Ovary (tissue), 7 donors: ENCODE measurements at regions not wholly inside any gene's neighbourhood (a gene's known extent, or its start where the extent isn't known, plus 50 kb on each side); places are given as distances from the start of the nearest gene placed in this dataset.

ENCODE experiments used
- DNase-seq, 5 donors: peaks; one replicate each; pipeline ENCODE4 v3.0.0-alpha.2; 2019 to 2020
- H3K27ac ChIP-seq, 2 donors: fragments of 200-600 bp; one replicate each; pipeline versions ENCODE4 v1.5.1 to v1.8.0; 2019 to 2022
- H3K27me3 ChIP-seq: fragments of 200-600 bp; one replicate; pipeline ENCODE4 v1.8.0; 2022
- H3K36me3 ChIP-seq: fragments of 200-600 bp; sonication (generic); one replicate; pipeline ENCODE4 v1.5.1; 2019
- H3K4me1 ChIP-seq: one replicate; pipeline ENCODE4 v1.8.1; 2013; ENCODE audit warnings: mild to moderate bottlenecking, moderate library complexity; ENCODE audit not compliant: insufficient read depth
- H3K4me3 ChIP-seq: fragments of 200-600 bp; sonication (generic); one replicate; pipeline ENCODE4 v1.5.1; 2017
- H3K9me3 ChIP-seq, 2 donors: fragments of 200-600 bp in 1 of 2; sonication (generic) in 1 of 2; one replicate each; pipeline versions ENCODE4 v1.5.1 to v1.8.1; 2013 to 2019; ENCODE audit warnings: mild to moderate bottlenecking in 1 of 2, moderate library complexity in 1 of 2
- EP300 ChIP-seq: sonication (generic); formaldehyde crosslinking; IDR thresholded peaks from one replicate; pipeline ENCODE4 v1.6.1; 2017; ENCODE audit warnings: antibody characterized with exemption
- POLR2A ChIP-seq: fragments of 450-650 bp; IDR thresholded peaks from one replicate; pipeline ENCODE4 v1.6.1; 2017; ENCODE audit warnings: antibody characterized with exemption, mild to moderate bottlenecking, moderate library complexity
- WGBS, 3 donors: extraction: QIAGEN DNeasy Blood & Tissue Kit in 1 of 3; methylation state at CpG; one replicate each; pipeline versions ENCODE4 v1.1.5 to v1.1.7; 2013 to 2017; 5-methylcytosine and 5-hydroxymethylcytosine counted together
- intact Hi-C, 4 donors: fragments of 100-400 bp; cut with DNase I; formaldehyde crosslinking; loops; one replicate each; pipeline versions ENCODE4 v1.11.0 to v1.15.1; 2022 to 2023
- TF ChIP-seq, protein P1 (sequence below), 3 donors: fragments of 450-650 bp in 2 of 3; fragments of 200-600 bp in 1 of 3; IDR thresholded peaks; one replicate each; pipeline versions ENCODE4 v1.5.1 to v1.8.0; 2016 to 2022; ENCODE audit warnings: antibody characterized with exemption in 3 of 3, mild to moderate bottlenecking in 1 of 3
- donor health status: DM: no; HTN: no; CAD: no; lungs with moderate emphysema.
- donor health status: DM: no; HTN: no; CAD: no.
- donor health status: Bipolar disorder and iron deficiency.
- donor health status: DM: no; HTN: no; CAD: no.
- donor health status: DM: yes; HTN: yes; CAD: no.

DNA sequence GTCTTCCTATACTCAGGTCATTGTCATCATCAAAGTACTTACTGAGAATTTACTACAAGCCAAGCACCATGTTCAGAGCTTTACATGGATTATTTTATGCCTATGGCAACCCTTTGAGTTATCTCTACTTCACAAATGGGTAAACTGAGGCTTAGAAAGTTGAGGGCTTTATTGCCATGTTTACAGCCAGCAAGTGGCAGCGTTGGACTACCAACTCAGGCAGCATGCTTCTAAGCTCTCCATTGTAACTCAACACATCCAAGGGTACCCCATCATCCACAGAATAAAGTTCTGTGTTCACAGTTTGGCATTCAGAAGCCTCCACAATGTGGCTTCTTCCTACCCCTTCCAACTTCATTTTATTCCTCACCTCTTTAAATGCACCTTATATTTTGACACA lies 422.6 kb upstream of the GRIA1 start:
- Histone ChIP-seq H3K4me3 (no peak overlapping the region), H3K27ac (no peak overlapping the region), H3K9me3 (no peaks in the 10 kb centered on the region), H3K27me3 (no peaks in the 10 kb centered on the region), H3K4me1 (no peaks in the 10 kb centered on the region), H3K36me3 (no peaks in the 10 kb centered on the region)
- DNase-seq: no peak
- 77 to 83% (median 82%) methylated on average over 1 of the region's 1 CpG for WGBS, 3 donors
- TF ChIP-seq, protein P1, sequence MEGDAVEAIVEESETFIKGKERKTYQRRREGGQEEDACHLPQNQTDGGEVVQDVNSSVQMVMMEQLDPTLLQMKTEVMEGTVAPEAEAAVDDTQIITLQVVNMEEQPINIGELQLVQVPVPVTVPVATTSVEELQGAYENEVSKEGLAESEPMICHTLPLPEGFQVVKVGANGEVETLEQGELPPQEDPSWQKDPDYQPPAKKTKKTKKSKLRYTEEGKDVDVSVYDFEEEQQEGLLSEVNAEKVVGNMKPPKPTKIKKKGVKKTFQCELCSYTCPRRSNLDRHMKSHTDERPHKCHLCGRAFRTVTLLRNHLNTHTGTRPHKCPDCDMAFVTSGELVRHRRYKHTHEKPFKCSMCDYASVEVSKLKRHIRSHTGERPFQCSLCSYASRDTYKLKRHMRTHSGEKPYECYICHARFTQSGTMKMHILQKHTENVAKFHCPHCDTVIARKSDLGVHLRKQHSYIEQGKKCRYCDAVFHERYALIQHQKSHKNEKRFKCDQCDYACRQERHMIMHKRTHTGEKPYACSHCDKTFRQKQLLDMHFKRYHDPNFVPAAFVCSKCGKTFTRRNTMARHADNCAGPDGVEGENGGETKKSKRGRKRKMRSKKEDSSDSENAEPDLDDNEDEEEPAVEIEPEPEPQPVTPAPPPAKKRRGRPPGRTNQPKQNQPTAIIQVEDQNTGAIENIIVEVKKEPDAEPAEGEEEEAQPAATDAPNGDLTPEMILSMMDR (IDR thresholded peaks at IDR 0.05): no peak
- TF ChIP-seq POLR2A (no peak), EP300 (no peak)
- intact Hi-C loops: no loop called here

DNA sequence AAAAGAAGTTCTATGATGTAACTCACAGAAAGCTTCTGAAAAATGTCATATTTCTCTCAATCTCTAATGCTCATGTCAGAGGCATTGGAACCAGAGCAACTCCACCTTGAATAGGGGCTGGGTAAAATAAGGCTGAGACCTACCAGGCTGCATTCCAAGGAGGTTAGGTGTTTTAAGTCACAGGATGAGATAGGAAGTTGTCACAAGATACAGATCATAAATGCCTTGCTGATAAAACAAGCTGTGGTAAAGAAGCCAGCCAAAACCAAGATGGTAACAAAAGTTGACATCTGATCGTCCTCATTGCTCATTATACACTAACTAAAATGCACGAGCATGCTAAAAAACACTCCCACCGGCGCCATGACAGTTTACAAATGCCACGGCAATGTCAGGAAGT lies 411.1 kb upstream of the GRIA1 start:
- no peak for DNase-seq
- Histone ChIP-seq H3K36me3 (no peaks in the 10 kb centered on the region), H3K27me3 (no peaks in the 10 kb centered on the region), H3K4me3 (no peak overlapping the region), H3K27ac (no peak overlapping the region), H3K9me3 (no peaks in the 10 kb centered on the region), H3K4me1 (no peaks in the 10 kb centered on the region)
- no peak for TF ChIP-seq POLR2A
- TF ChIP-seq, protein P1 (IDR thresholded peaks at IDR 0.05): no peak
- no peak for TF ChIP-seq EP300
- WGBS, 3 donors: 82 to 89% (median 89%) methylated on average over 5 of the region's 5 CpGs
- intact Hi-C loops: no loop called here

DNA sequence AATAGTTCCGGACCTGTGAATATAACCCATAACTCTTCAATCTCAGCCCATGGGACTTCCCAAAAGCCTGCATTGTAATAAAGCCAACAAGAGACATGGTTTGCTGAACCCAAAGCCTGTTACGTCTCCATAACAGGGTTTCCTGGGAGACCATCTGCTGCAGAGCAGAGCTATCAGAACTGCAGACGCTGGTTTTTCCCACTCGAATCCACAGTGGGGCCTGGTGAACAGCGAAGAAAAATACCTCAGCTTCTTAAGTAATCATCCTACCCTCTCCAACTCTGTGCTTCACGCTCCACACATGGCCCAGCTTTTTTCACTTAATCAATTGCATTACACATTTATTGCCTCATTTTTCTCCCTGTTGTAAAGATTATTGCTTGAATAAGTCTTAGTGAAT lies 409.5 kb upstream of the GRIA1 start:
- DNase-seq: no peak
- Histone ChIP-seq H3K36me3 (no peaks in the 10 kb centered on the region), H3K27me3 (no peaks in the 10 kb centered on the region), H3K4me1 (no peaks in the 10 kb centered on the region), H3K4me3 (no peak overlapping the region), H3K27ac (no peak overlapping the region), H3K9me3 (no peaks in the 10 kb centered on the region)
- intact Hi-C loops: no loop called here
- WGBS, 3 donors: 70 to 84% (median 84%) methylated on average over 6 of the region's 6 CpGs
- TF ChIP-seq EP300 (no peak), POLR2A (no peak)
- TF ChIP-seq, protein P1 (IDR thresholded peaks at IDR 0.05): no peak

DNA sequence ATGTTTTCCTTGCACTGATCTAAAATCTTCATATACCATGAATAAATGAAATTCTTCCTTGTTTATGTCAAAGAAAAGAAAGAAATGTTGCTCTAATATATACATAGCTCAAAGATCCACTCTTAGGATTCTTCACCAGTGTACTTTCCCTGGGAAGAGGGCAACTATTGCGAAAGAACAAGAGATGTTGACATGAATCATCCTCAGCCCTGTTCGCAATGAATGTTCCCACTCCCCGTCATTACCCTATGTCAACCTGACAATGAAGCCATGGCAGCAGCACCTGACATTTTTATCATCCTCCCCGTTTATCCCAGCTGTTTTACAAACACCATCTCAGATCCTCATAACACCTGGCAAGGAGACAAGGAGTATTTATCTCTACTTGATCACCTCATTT lies 409.1 kb upstream of the GRIA1 start:
- no peak overlapping the region for H3K27ac ChIP-seq
- H3K27me3 ChIP-seq: no peaks in the 10 kb centered on the region
- H3K4me3 ChIP-seq: no peak overlapping the region
- no peak for DNase-seq
- intact Hi-C loops: no loop called here
- TF ChIP-seq EP300: no peak
- TF ChIP-seq, protein P1 (IDR thresholded peaks at IDR 0.05): no peak
- no peak for TF ChIP-seq POLR2A
- no peaks in the 10 kb centered on the region for H3K9me3 ChIP-seq
- WGBS, 3 donors: 51 to 54% (median 53%) methylated on average over 4 of the region's 4 CpGs
- no peaks in the 10 kb centered on the region for H3K4me1 ChIP-seq
- no peaks in the 10 kb centered on the region for H3K36me3 ChIP-seq

DNA sequence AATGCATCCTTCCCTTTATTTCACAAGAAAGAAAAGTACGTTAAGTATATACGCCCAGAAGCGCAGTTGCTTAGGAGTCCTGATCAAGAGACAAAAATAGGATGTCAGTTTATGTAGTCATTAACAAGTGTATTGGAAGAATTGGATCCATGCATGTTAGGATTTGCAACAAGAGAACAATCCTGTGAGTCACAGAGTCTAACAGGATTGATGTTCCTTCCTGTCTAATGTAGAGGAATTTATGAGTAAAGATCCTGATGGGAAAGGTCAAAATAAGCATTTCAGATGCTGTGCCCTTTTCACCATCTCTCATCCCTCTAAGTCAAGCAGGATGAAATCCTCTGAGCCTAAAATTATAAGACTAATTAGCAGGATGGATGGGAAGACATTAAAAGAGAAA lies 406.0 kb upstream of the GRIA1 start:
- Histone ChIP-seq H3K4me1 (no peaks in the 10 kb centered on the region), H3K27ac (no peak overlapping the region), H3K4me3 (no peak overlapping the region), H3K9me3 (no peaks in the 10 kb centered on the region), H3K36me3 (no peaks in the 10 kb centered on the region), H3K27me3 (no peaks in the 10 kb centered on the region)
- TF ChIP-seq, protein P1 (IDR thresholded peaks at IDR 0.05): no peak
- TF ChIP-seq POLR2A: no peak
- TF ChIP-seq EP300: no peak
- no peak for DNase-seq
- WGBS, 3 donors: 82 to 89% (median 88%) methylated on average over 3 of the region's 3 CpGs
- intact Hi-C loops: no loop called here
